Adipocyte (in vitro differentiated cells): ENCODE measurements at regions not wholly inside any gene's neighbourhood (a gene's known extent, or its start where the extent isn't known, plus 50 kb on each side); places are given as distances from the start of the nearest gene placed in this dataset.
A peak's percentile ranks its signal among the peaks of the same experiment; 100 is the strongest.
"Not testable (repeated sequence)": the region's sequence is repeated elsewhere in the genome, so short reads cannot be mapped to it uniquely, and the experiment has no call there.

Experiments used
- DNase-seq: peaks from one replicate; pipeline ENCODE4 v3.0.0-alpha.2; 2015; ENCODE audit warnings: low read depth
- H3K27me3 ChIP-seq: replicated peaks from 2 replicates; pipeline ENCODE4 v1.7.0; 2013; ENCODE audit warnings: mild to moderate bottlenecking, low read length, moderate library complexity; ENCODE audit not compliant: control insufficient read depth, insufficient read depth
- H3K36me3 ChIP-seq: 2 replicates; pipeline ENCODE4 v1.7.0; 2013; ENCODE audit warnings: low read length, mild to moderate bottlenecking, moderate library complexity; ENCODE audit not compliant: control insufficient read depth, insufficient read depth, severe bottlenecking
- H3K4me1 ChIP-seq: 2 replicates; pipeline ENCODE4 v1.7.0; 2013; ENCODE audit warnings: mild to moderate bottlenecking, low read length, moderate library complexity; ENCODE audit not compliant: control insufficient read depth, insufficient read depth
- H3K4me3 ChIP-seq: 2 replicates; pipeline ENCODE4 v1.7.0; 2013; ENCODE audit warnings: mild to moderate bottlenecking, low read length, moderate library complexity
- H3K9ac ChIP-seq: 2 replicates; pipeline ENCODE4 v1.7.0; 2013; ENCODE audit warnings: mild to moderate bottlenecking, low read length, moderate library complexity
- H3K9me3 ChIP-seq: 2 replicates; pipeline ENCODE4 v1.7.0; 2013; ENCODE audit warnings: mild to moderate bottlenecking, low read length, moderate library complexity; ENCODE audit not compliant: control insufficient read depth

DNA sequence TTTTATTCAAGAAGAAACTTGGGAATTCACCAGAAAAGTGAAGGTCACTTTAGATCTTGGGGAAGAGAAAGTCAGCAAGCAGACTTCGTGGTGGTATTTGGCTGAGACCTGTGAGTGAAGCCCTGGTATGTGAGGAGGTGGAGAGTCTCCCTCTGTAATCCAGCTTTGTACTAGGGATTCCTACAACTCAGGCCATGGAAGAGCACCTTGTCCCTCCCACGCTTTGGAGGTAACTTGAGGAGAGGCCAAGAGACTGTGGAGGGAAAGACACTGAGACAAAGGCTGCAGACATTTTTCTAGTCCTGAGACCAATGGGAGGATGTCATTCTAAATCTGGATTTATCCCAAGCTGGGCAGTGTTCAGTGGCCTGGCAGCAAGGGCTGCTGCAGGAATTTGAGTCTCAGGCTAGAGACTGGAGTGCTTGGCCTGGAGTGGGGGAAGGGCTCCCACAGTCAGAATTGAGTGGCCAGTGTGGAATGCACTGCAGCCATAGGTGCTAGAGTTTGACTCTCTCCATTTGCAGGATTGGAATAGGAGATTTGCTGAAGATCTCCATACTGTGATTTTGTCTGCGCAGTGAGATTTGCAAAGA lies 219.0 kb downstream of the ACTR3 start:
- no peak for DNase-seq
- no peaks in the 10 kb centered on the region for H3K4me1 ChIP-seq
- no peak overlapping the region for H3K4me3 ChIP-seq
- peaks cover 13% of the 10 kb centered on the region for H3K9me3 ChIP-seq
- H3K27me3 ChIP-seq = no peaks in the 10 kb centered on the region
- no peak overlapping the region for H3K9ac ChIP-seq
- H3K36me3 ChIP-seq = no peaks in the 10 kb centered on the region

DNA sequence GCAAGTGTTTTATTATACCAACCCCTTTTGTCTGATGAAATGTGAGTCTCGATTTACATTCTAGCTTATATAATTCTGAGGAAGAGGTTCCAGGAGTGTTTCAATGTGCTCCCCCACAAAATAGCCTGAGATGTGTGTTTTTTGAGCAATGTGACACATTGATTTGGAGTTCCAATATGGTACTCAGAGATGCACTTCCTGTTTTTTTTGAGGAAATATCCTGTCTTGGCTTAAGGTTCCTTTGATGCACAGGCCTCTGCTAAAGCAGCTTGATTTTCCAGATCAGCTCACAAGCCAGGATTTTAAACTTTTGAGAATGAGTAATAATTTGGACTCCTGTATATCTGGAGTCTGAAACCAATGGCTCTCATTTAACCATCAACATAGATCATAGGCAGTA lies 221.4 kb downstream of the ACTR3 start:
- no peaks in the 10 kb centered on the region for H3K36me3 ChIP-seq
- no peak overlapping the region for H3K4me3 ChIP-seq
- H3K27me3 ChIP-seq = no peaks in the 10 kb centered on the region
- peaks cover 2% of the 10 kb centered on the region for H3K9me3 ChIP-seq
- no peaks in the 10 kb centered on the region for H3K4me1 ChIP-seq
- DNase-seq = no peak
- no peak overlapping the region for H3K9ac ChIP-seq

- Histone ChIP-seq H3K9me3 (no peaks in the 10 kb centered on the region), H3K4me3 (no peak overlapping the region), H3K9ac (no peak overlapping the region), H3K36me3 (no peaks in the 10 kb centered on the region), H3K4me1 (no peaks in the 10 kb centered on the region), H3K27me3 (no peaks in the 10 kb centered on the region)
- no peak for DNase-seq
Measured at GRCh38 chr2:114113518-114113917, 223.6 kb downstream of the ACTR3 start.

GRCh38 chr2:114118088-114118487 lies 228.2 kb downstream of the ACTR3 start:
- Histone ChIP-seq H3K36me3 (no peaks in the 10 kb centered on the region), H3K27me3 (peaks cover 3% of the 10 kb centered on the region), H3K9ac (no peak overlapping the region), H3K9me3 (no peaks in the 10 kb centered on the region), H3K4me1 (no peaks in the 10 kb centered on the region), H3K4me3 (no peak overlapping the region)
- no peak for DNase-seq

DNA sequence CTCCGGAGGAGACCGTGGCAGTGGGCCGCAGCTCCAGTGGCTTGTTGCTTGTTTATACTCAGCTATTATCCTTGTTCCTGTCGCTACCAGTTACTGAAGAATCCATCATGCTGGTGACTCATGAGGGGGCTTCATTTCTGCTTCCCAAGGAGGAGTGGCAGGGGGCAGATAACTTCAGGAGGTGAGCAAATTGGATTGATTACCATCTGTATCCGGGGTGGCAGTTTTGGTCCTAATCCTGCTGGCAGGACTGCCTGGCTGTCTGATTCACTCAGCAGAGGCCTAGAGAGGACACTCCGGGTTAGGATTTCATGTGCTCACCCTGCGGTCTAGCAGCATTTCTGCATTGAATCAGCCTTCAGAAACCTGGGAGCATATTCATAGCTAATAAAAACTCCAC lies 230.0 kb downstream of the ACTR3 start:
- peak; percentile 15 for DNase-seq
- Histone ChIP-seq H3K27me3 (peaks cover 3% of the 10 kb centered on the region), H3K4me1 (no peaks in the 10 kb centered on the region), H3K4me3 (no peak overlapping the region), H3K9me3 (no peaks in the 10 kb centered on the region), H3K9ac (no peak overlapping the region), H3K36me3 (no peaks in the 10 kb centered on the region)

DNA sequence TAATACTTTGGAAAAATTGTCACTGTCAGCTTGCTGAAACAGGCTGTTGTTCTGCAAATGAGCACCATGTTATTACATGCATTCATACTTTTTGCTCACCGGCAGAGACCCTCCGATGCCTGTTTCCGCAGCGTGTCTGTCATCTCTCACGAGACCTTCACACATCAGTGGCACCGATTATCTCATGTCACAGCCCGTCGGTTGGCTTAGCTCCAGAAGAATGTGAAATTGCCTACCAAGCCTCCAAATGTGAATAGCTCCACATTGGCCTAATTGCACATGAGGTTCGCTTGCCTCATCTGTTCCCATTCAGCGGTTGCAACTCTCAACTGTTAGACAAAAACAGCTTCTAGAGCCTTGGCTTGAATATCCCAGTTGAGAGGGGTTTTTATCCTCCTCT lies 233.0 kb downstream of the ACTR3 start:
- Histone ChIP-seq H3K9me3 (no peaks in the 10 kb centered on the region), H3K36me3 (no peaks in the 10 kb centered on the region), H3K27me3 (peaks cover 3% of the 10 kb centered on the region), H3K9ac (no peak overlapping the region), H3K4me3 (no peak overlapping the region), H3K4me1 (no peaks in the 10 kb centered on the region)
- DNase-seq = no peak

- H3K9ac ChIP-seq = no peak overlapping the region
- H3K4me3 ChIP-seq = no peak overlapping the region
- no peaks in the 10 kb centered on the region for H3K36me3 ChIP-seq
- DNase-seq = no peak
- no peaks in the 10 kb centered on the region for H3K27me3 ChIP-seq
- H3K9me3 ChIP-seq = no peaks in the 10 kb centered on the region
- no peaks in the 10 kb centered on the region for H3K4me1 ChIP-seq
Measured at GRCh38 chr2:114123925-114124324, 234.0 kb downstream of the ACTR3 start.

- Histone ChIP-seq H3K36me3 (no peaks in the 10 kb centered on the region), H3K27me3 (no peaks in the 10 kb centered on the region), H3K9ac (no peak overlapping the region), H3K9me3 (no peaks in the 10 kb centered on the region), H3K4me3 (no peak overlapping the region), H3K4me1 (no peaks in the 10 kb centered on the region)
- peak; percentile 28 for DNase-seq
Measured at GRCh38 chr2:114127372-114127771, 237.5 kb downstream of the ACTR3 start.

- Histone ChIP-seq H3K36me3 (no peaks in the 10 kb centered on the region), H3K9ac (no peak overlapping the region), H3K9me3 (no peaks in the 10 kb centered on the region), H3K27me3 (no peaks in the 10 kb centered on the region), H3K4me3 (no peak overlapping the region), H3K4me1 (no peaks in the 10 kb centered on the region)
- no peak for DNase-seq
Measured at GRCh38 chr2:114128263-114128662, 238.4 kb downstream of the ACTR3 start.

- no peaks in the 10 kb centered on the region for H3K36me3 ChIP-seq
- H3K9me3 ChIP-seq = no peaks in the 10 kb centered on the region
- H3K4me3 ChIP-seq = no peak overlapping the region
- no peaks in the 10 kb centered on the region for H3K4me1 ChIP-seq
- DNase-seq = no peak
- H3K9ac ChIP-seq = no peak overlapping the region
- no peaks in the 10 kb centered on the region for H3K27me3 ChIP-seq
Measured at GRCh38 chr2:114128725-114129124, 238.8 kb downstream of the ACTR3 start.

GRCh38 chr2:114132050-114132449 lies 242.2 kb downstream of the ACTR3 start:
- not testable (repeated sequence) for H3K4me3 ChIP-seq, H3K9me3 ChIP-seq, DNase-seq, H3K4me1 ChIP-seq, H3K9ac ChIP-seq, H3K27me3 ChIP-seq, H3K36me3 ChIP-seq

GRCh38 chr2:114134146-114134545 lies 244.3 kb downstream of the ACTR3 start:
- Histone ChIP-seq H3K4me1 (no peaks in the 10 kb centered on the region), H3K9me3 (no peaks in the 10 kb centered on the region), H3K9ac (no peak overlapping the region), H3K27me3 (no peaks in the 10 kb centered on the region), H3K36me3 (no peaks in the 10 kb centered on the region), H3K4me3 (no peak overlapping the region)
- no peak for DNase-seq
